Astrocyte (in vitro differentiated cells and primary cell): ENCODE measurements at regions not wholly inside any gene's neighbourhood (a gene's known extent, or its start where the extent isn't known, plus 50 kb on each side); places are given as distances from the start of the nearest gene placed in this dataset.

Source experiments
- CTCF ChIP-seq: IDR thresholded peaks from 2 replicates; pipeline ENCODE4 v1.5.1; 2011; ENCODE audit warnings: low read depth, mild to moderate bottlenecking, inconsistent platforms, low read length, moderate library complexity; ENCODE audit not compliant: insufficient read depth
- EZH2 ChIP-seq: IDR thresholded peaks from 2 replicates; pipeline ENCODE4 v1.6.1; 2012; ENCODE audit warnings: mild to moderate bottlenecking, low read length, inconsistent platforms; ENCODE audit not compliant: insufficient read depth

GRCh38 chr7:15130666-15131541 is 228.4 kb upstream of the DGKB start:
- no peak for TF ChIP-seq CTCF
- no peak for TF ChIP-seq EZH2
